GM12875 (cell line): ENCODE measurements at regions not wholly inside any gene's neighbourhood (a gene's known extent, or its start where the extent isn't known, plus 50 kb on each side); places are given as distances from the start of the nearest gene placed in this dataset.

Experiments used
- H3K4me3 ChIP-seq: one replicate; pipeline ENCODE4 v1.5.1; 2011; ENCODE audit warnings: low read depth, low read length, control low read depth
- CTCF ChIP-seq: IDR thresholded peaks from 2 replicates; pipeline ENCODE4 v1.5.1; 2011; ENCODE audit warnings: low read depth, mild to moderate bottlenecking, control low read depth, inconsistent platforms, low read length, moderate library complexity, borderline replicate concordance; ENCODE audit not compliant: insufficient read depth

GRCh38 chr1:177356674-177357435 lies 186.1 kb downstream of the BRINP2 start:
- no peak overlapping the region for H3K4me3 ChIP-seq
- TF ChIP-seq CTCF = no peak

- TF ChIP-seq CTCF = peak; percentile 53; the same call in 1 of the 2 replicates
- no peak overlapping the region for H3K4me3 ChIP-seq
Observed at GRCh38 chr1:177355575-177355974, 184.8 kb downstream of the BRINP2 start.

- no peak for TF ChIP-seq CTCF
- no peak overlapping the region for H3K4me3 ChIP-seq
Observed at GRCh38 chr1:177354247-177354646, 183.5 kb downstream of the BRINP2 start.

GRCh38 chr1:177351361-177352108 lies 180.8 kb downstream of the BRINP2 start:
- H3K4me3 ChIP-seq = no peak overlapping the region
- TF ChIP-seq CTCF = no peak

GRCh38 chr1:177346790-177347359 lies 176.1 kb downstream of the BRINP2 start:
- TF ChIP-seq CTCF = no peak
- no peak overlapping the region for H3K4me3 ChIP-seq

- no peak for TF ChIP-seq CTCF
- H3K4me3 ChIP-seq = no peak overlapping the region
Observed at GRCh38 chr1:177343445-177343844, 172.7 kb downstream of the BRINP2 start.
